HCT116 (cell line): ENCODE measurements at regions not wholly inside any gene's neighbourhood (a gene's known extent, or its start where the extent isn't known, plus 50 kb on each side); places are given as distances from the start of the nearest gene placed in this dataset.

ENCODE experiments used
- ATAC-seq: fragments of 200-7000 bp; cut with Tn5 transposase; 2 replicates; pipeline ENCODE4 v1.9.1; 2020; ENCODE audit warnings: mild to moderate bottlenecking, moderate library complexity
- BruUV-seq: library from RNA; stranded (reverse); fragments of 400-500 nt; replicated peaks from 2 replicates; lab custom pipeline; 2021; lab: Mats Ljungman, UMichigan
- CTCF ChIA-PET: fragments of 300-600 bp; sonication (Branson Sonifier 250); formaldehyde crosslinking; loops from one replicate; lab custom pipeline; 2021; ENCODE audit warnings: antibody characterized with exemption; lab: Charles Lee
- POLR2A ChIA-PET: fragments of 300-600, 350-600 bp; sonication (Branson Sonifier 250); formaldehyde crosslinking; loops from one replicate; lab custom pipeline; 2021; ENCODE audit warnings: antibody characterized with exemption; lab: Charles Lee
- RAD21 ChIA-PET, 2 experiments: fragments of 300-600 bp; sonication (Branson Sonifier 250); formaldehyde crosslinking; loops; one replicate each; lab custom pipeline; 2023; ENCODE audit warnings: low total read pairs in 2 of 2; ENCODE audit not compliant: uncharacterized antibody in 2 of 2, unreplicated experiment in 2 of 2, low non-redundant PET in 1 of 2; lab: Charles Lee
- DNase-seq: peaks from one replicate; pipeline ENCODE4 v3.0.0-alpha.2; 2010; ENCODE audit warnings: low read depth, low spot score
- H2AFZ ChIP-seq: fragments of 200-600 bp; shearing (Covaris generic), sonication (generic); 2 replicates; pipeline ENCODE4 v1.6.1; 2017; ENCODE audit warnings: low read depth, mixed run types, mixed read lengths, antibody characterized with exemption, low read length; ENCODE audit not compliant: poor library complexity, severe bottlenecking
- H3K27ac ChIP-seq: 2 replicates; pipeline ENCODE4 v1.5.1; 2012; ENCODE audit warnings: low read depth, low read length
- H3K27me3 ChIP-seq: fragments of 200-600 bp; sonication (generic); 2 replicates; pipeline ENCODE4 v1.6.1; 2016; ENCODE audit warnings: mixed run types, low read length, mixed read lengths; ENCODE audit not compliant: insufficient read depth
- H3K36me3 ChIP-seq, 2 experiments: fragments of 200-500 bp in 1 of 2; fragments of 200-600 bp in 1 of 2; sonication (Bioruptor generic) in 1 of 2; sonication (generic) in 1 of 2; 2 replicates each; pipeline versions ENCODE4 v1.5.1 to v1.6.1; 2014 to 2016; ENCODE audit warnings: low read length in 2 of 2, inconsistent platforms in 1 of 2, mixed read lengths in 1 of 2, mixed run types in 1 of 2; ENCODE audit not compliant: insufficient read depth in 2 of 2, control insufficient read depth in 1 of 2
- H3K4me1 ChIP-seq, 2 experiments: fragments of 200-600 bp in 1 of 2; sonication (generic) in 1 of 2; 2 replicates each; pipeline versions ENCODE4 v1.5.1 to v1.6.1; 2012 to 2017; ENCODE audit warnings: low read length in 2 of 2, inconsistent platforms in 1 of 2, mild to moderate bottlenecking in 1 of 2, mixed read lengths in 1 of 2, mixed run types in 1 of 2, moderate library complexity in 1 of 2; ENCODE audit not compliant: insufficient read depth in 2 of 2, control insufficient read depth in 1 of 2
- H3K4me2 ChIP-seq: fragments of 200-600 bp; sonication (generic); 2 replicates; pipeline ENCODE4 v1.6.1; 2017; ENCODE audit warnings: mixed run types, low read length, mixed read lengths
- H3K4me3 ChIP-seq, 2 experiments: fragments of 200-600 bp in 1 of 2; sonication (generic) in 1 of 2; replicated peaks in 1 of 2; 2 replicates each; pipeline ENCODE4 v1.5.1; 2011 to 2016; ENCODE audit warnings: low read length in 2 of 2, control low read depth in 1 of 2, low read depth in 1 of 2, mild to moderate bottlenecking in 1 of 2, mixed read lengths in 1 of 2, mixed run types in 1 of 2
- H3K79me2 ChIP-seq: fragments of 200-600 bp; sonication (generic); 2 replicates; pipeline ENCODE4 v1.6.1; 2017; ENCODE audit warnings: mild to moderate bottlenecking, mixed run types, low read length, moderate library complexity, mixed read lengths; ENCODE audit not compliant: insufficient read depth
- H3K9ac ChIP-seq: fragments of 200-600 bp; sonication (generic); 2 replicates; pipeline ENCODE4 v1.6.1; 2016; ENCODE audit warnings: low read length, mixed read lengths
- H3K9me2 ChIP-seq: fragments of 200-600 bp; sonication (generic), shearing (Covaris generic); 2 replicates; pipeline ENCODE4 v1.6.1; 2017; ENCODE audit warnings: mixed run types, mild to moderate bottlenecking, moderate library complexity; ENCODE audit not compliant: insufficient read depth
- H3K9me3 ChIP-seq, 2 experiments: fragments of 200-500 bp in 1 of 2; fragments of 200-600 bp in 1 of 2; sonication (Bioruptor generic) in 1 of 2; sonication (generic) in 1 of 2; 2 replicates each; pipeline ENCODE4 v1.6.1; 2014 to 2017; ENCODE audit warnings: low read length in 2 of 2, mixed read lengths in 2 of 2, inconsistent platforms in 1 of 2, low read depth in 1 of 2, mild to moderate bottlenecking in 1 of 2, mixed run types in 1 of 2, moderate library complexity in 1 of 2; ENCODE audit not compliant: control insufficient read depth in 1 of 2, insufficient read depth in 1 of 2
- H4K20me1 ChIP-seq: fragments of 200-600 bp; sonication (generic), shearing (Covaris generic); 2 replicates; pipeline ENCODE4 v1.6.1; 2017; ENCODE audit warnings: mixed run types, mild to moderate bottlenecking, moderate library complexity; ENCODE audit not compliant: insufficient read depth
- CBX3 ChIP-seq: IDR thresholded peaks from 2 replicates; pipeline ENCODE4 v1.6.1; 2012; ENCODE audit warnings: low read depth
- CEBPB ChIP-seq: IDR thresholded peaks from 2 replicates; pipeline ENCODE4 v1.6.1; 2012; ENCODE audit warnings: low read depth
- EGR1 ChIP-seq: IDR thresholded peaks from 2 replicates; pipeline ENCODE4 v1.6.1; 2012; ENCODE audit warnings: low read depth
- EZH2phosphoT487 ChIP-seq: fragments of 200-600 bp; IDR thresholded peaks from 2 replicates; pipeline ENCODE4 v1.6.1; 2018; ENCODE audit warnings: antibody characterized with exemption, borderline replicate concordance
- JUND ChIP-seq: IDR thresholded peaks from 2 replicates; pipeline ENCODE4 v1.6.1; 2012
- POLR2A ChIP-seq: IDR thresholded peaks from 2 replicates; pipeline ENCODE4 v1.7.0; 2011; ENCODE audit warnings: borderline replicate concordance; ENCODE audit not compliant: insufficient read depth, insufficient read length; ENCODE audit errors: extremely low read depth
- POLR2AphosphoS5 ChIP-seq: IDR thresholded peaks from 2 replicates; pipeline ENCODE4 v1.6.1; 2011; ENCODE audit warnings: mild to moderate bottlenecking, low read depth, low read length, moderate library complexity
- RAD21 ChIP-seq: IDR thresholded peaks from 2 replicates; pipeline ENCODE4 v1.6.1; 2012; ENCODE audit warnings: low read depth, mild to moderate bottlenecking
- SIN3A ChIP-seq: IDR thresholded peaks from 2 replicates; pipeline ENCODE4 v1.6.1; 2012; ENCODE audit warnings: low read depth
- SP1 ChIP-seq: IDR thresholded peaks from 2 replicates; pipeline ENCODE4 v1.6.1; 2012; ENCODE audit warnings: low read depth
- SRF ChIP-seq: IDR thresholded peaks from 2 replicates; pipeline ENCODE4 v1.6.1; 2012; ENCODE audit warnings: low read depth
- TCF7L2 ChIP-seq: IDR thresholded peaks from 2 replicates; pipeline ENCODE4 v1.7.0; 2011; ENCODE audit warnings: borderline replicate concordance, inconsistent platforms; ENCODE audit not compliant: insufficient read depth, insufficient read length; ENCODE audit errors: extremely low read depth
- YY1 ChIP-seq: IDR thresholded peaks from 2 replicates; pipeline ENCODE4 v1.6.1; 2011; ENCODE audit warnings: low read length, low read depth, moderate library complexity, mild to moderate bottlenecking; ENCODE audit not compliant: insufficient replicate concordance; ENCODE audit errors: extremely low read depth
- ZFX ChIP-seq: fragments of 450-650 bp; IDR thresholded peaks from 2 replicates; pipeline ENCODE4 v1.6.1; 2017
- ZNF274 ChIP-seq: fragments of 200-500 bp; sonication (Bioruptor generic); IDR thresholded peaks from 2 replicates; pipeline ENCODE4 v1.6.1; 2014; ENCODE audit warnings: mild to moderate bottlenecking, low read depth, low read length, inconsistent platforms
- intact Hi-C: fragments of 100-400 bp; cut with micrococcal nuclease; formaldehyde crosslinking; loops from 2 replicates; pipeline ENCODE4 v1.10.0; 2022
- TF ChIP-seq, protein P1 (sequence below), 3 experiments: fragments of 200-600 bp in 1 of 3; sonication (generic) in 1 of 3; IDR thresholded peaks in 2 of 3; conservative IDR thresholded peaks in 1 of 3; 2 replicates each; pipeline ENCODE4 v1.5.1; 2012 to 2017; ENCODE audit warnings: low read depth in 2 of 3, low read length in 2 of 3, antibody characterized with exemption in 1 of 3, borderline replicate concordance in 1 of 3, control low read depth in 1 of 3, mild to moderate bottlenecking in 1 of 3, mixed read lengths in 1 of 3, mixed run types in 1 of 3, moderate library complexity in 1 of 3; ENCODE audit not compliant: insufficient read depth in 1 of 3
- TF ChIP-seq, protein P2 (sequence below): IDR thresholded peaks from 2 replicates; pipeline ENCODE4 v1.6.1; 2012
- TF ChIP-seq, protein P3 (sequence below): IDR thresholded peaks from 2 replicates; pipeline ENCODE4 v1.6.1; 2012; ENCODE audit warnings: low read depth
- TF ChIP-seq, protein P4 (sequence below): IDR thresholded peaks from 2 replicates; pipeline ENCODE4 v1.6.1; 2011; ENCODE audit warnings: mild to moderate bottlenecking, low read length, moderate library complexity; ENCODE audit not compliant: insufficient replicate concordance; ENCODE audit errors: extremely low read depth
- TF ChIP-seq, protein P5 (sequence below): IDR thresholded peaks from 2 replicates; pipeline ENCODE4 v1.6.1; 2012

DNA sequence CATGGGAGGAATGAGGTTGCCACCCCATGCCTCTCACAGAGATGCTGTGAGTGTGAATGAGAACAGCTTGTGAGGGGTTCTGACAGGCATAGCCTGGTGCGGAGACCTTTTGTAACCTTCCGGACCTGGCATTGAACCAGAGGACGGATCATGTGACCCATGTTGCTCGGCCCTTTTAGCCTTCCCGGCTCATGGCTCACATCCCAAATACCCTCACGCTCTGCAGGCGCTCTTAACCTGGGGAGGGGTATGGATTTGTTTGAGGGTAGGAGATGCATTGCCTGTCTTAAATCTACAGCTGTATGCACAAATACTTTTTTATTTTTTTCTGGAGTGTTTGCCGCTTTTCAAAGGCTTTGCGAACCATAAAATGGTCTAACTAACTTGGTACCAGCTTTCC lies 102.4 kb upstream of the CRHR1 start:
- H4K20me1 ChIP-seq, result no peaks in the 10 kb centered on the region
- H3K4me2 ChIP-seq, result no peak overlapping the region
- no peak for TF ChIP-seq POLR2A
- TF ChIP-seq, protein P1, sequence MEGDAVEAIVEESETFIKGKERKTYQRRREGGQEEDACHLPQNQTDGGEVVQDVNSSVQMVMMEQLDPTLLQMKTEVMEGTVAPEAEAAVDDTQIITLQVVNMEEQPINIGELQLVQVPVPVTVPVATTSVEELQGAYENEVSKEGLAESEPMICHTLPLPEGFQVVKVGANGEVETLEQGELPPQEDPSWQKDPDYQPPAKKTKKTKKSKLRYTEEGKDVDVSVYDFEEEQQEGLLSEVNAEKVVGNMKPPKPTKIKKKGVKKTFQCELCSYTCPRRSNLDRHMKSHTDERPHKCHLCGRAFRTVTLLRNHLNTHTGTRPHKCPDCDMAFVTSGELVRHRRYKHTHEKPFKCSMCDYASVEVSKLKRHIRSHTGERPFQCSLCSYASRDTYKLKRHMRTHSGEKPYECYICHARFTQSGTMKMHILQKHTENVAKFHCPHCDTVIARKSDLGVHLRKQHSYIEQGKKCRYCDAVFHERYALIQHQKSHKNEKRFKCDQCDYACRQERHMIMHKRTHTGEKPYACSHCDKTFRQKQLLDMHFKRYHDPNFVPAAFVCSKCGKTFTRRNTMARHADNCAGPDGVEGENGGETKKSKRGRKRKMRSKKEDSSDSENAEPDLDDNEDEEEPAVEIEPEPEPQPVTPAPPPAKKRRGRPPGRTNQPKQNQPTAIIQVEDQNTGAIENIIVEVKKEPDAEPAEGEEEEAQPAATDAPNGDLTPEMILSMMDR (IDR thresholded peaks at IDR 0.05 in 2 of 3, conservative IDR thresholded peaks at IDR 0.05 in 1 of 3; ENCODE audit: borderline replicate concordance in 1 of 3, insufficient read depth in 1 of 3, low read depth in 2 of 3, low read length in 2 of 3), result no peak
- TF ChIP-seq, protein P2, sequence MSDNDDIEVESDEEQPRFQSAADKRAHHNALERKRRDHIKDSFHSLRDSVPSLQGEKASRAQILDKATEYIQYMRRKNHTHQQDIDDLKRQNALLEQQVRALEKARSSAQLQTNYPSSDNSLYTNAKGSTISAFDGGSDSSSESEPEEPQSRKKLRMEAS, result no peak
- TF ChIP-seq ZNF274, result no peak
- no peak for TF ChIP-seq CBX3
- no peak for TF ChIP-seq SRF
- no peak for TF ChIP-seq JUND
- no peak for TF ChIP-seq SP1
- TF ChIP-seq EGR1, result no peak
- no peak for TF ChIP-seq YY1
- TF ChIP-seq RAD21, result no peak
- TF ChIP-seq, protein P3, sequence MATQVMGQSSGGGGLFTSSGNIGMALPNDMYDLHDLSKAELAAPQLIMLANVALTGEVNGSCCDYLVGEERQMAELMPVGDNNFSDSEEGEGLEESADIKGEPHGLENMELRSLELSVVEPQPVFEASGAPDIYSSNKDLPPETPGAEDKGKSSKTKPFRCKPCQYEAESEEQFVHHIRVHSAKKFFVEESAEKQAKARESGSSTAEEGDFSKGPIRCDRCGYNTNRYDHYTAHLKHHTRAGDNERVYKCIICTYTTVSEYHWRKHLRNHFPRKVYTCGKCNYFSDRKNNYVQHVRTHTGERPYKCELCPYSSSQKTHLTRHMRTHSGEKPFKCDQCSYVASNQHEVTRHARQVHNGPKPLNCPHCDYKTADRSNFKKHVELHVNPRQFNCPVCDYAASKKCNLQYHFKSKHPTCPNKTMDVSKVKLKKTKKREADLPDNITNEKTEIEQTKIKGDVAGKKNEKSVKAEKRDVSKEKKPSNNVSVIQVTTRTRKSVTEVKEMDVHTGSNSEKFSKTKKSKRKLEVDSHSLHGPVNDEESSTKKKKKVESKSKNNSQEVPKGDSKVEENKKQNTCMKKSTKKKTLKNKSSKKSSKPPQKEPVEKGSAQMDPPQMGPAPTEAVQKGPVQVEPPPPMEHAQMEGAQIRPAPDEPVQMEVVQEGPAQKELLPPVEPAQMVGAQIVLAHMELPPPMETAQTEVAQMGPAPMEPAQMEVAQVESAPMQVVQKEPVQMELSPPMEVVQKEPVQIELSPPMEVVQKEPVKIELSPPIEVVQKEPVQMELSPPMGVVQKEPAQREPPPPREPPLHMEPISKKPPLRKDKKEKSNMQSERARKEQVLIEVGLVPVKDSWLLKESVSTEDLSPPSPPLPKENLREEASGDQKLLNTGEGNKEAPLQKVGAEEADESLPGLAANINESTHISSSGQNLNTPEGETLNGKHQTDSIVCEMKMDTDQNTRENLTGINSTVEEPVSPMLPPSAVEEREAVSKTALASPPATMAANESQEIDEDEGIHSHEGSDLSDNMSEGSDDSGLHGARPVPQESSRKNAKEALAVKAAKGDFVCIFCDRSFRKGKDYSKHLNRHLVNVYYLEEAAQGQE, result no peak
- TF ChIP-seq TCF7L2, result no peak
- TF ChIP-seq CEBPB, result no peak
- no peak for TF ChIP-seq ZFX
- no peak for TF ChIP-seq SIN3A
- TF ChIP-seq, protein P4, sequence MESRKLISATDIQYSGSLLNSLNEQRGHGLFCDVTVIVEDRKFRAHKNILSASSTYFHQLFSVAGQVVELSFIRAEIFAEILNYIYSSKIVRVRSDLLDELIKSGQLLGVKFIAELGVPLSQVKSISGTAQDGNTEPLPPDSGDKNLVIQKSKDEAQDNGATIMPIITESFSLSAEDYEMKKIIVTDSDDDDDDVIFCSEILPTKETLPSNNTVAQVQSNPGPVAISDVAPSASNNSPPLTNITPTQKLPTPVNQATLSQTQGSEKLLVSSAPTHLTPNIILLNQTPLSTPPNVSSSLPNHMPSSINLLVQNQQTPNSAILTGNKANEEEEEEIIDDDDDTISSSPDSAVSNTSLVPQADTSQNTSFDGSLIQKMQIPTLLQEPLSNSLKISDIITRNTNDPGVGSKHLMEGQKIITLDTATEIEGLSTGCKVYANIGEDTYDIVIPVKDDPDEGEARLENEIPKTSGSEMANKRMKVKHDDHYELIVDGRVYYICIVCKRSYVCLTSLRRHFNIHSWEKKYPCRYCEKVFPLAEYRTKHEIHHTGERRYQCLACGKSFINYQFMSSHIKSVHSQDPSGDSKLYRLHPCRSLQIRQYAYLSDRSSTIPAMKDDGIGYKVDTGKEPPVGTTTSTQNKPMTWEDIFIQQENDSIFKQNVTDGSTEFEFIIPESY, result no peak
- no peak for TF ChIP-seq EZH2phosphoT487
- TF ChIP-seq, protein P5, sequence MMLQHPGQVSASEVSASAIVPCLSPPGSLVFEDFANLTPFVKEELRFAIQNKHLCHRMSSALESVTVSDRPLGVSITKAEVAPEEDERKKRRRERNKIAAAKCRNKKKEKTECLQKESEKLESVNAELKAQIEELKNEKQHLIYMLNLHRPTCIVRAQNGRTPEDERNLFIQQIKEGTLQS, result no peak
- TF ChIP-seq POLR2AphosphoS5, result no peak
- TF ChIP-seq, all 23 proteins: peak for 0
- Histone ChIP-seq H3K9ac (no peak overlapping the region), H3K4me1 (no peaks in the 10 kb centered on the region), H3K9me3 (peaks cover 0 to 6% of the 10 kb centered on the region in 2 experiments; a peak in 1 of 4 replicates), H3K27me3 (no peaks in the 10 kb centered on the region), H3K27ac (no peak overlapping the region), H3K36me3 (no peaks in the 10 kb centered on the region), H3K4me3 (no peak overlapping the region), H2AFZ (no peak overlapping the region), H3K79me2 (no peaks in the 10 kb centered on the region), H3K9me2 (no peaks in the 10 kb centered on the region)
- ChIA-PET POLR2A (no interaction called here), RAD21 (no interaction called here), CTCF (no interaction called here)
- BruUV-seq, result no TSS peak
- ATAC-seq (no peak), DNase-seq (no peak)
- intact Hi-C loops, result no loop called here
